H9 (cell line): ENCODE measurements at regions not wholly inside any gene's neighbourhood (a gene's known extent, or its start where the extent isn't known, plus 50 kb on each side); places are given as distances from the start of the nearest gene placed in this dataset.

Experiments
- DNase-seq: peaks from one replicate; pipeline ENCODE4 v3.0.0-alpha.2; 2017
- H2AFZ ChIP-seq: one replicate; pipeline ENCODE4 v1.6.1; 2013; ENCODE audit warnings: mild to moderate bottlenecking, low read length, control low read depth, moderate library complexity
- H2AK5ac ChIP-seq: 2 replicates; pipeline ENCODE4 v1.6.1; 2013; ENCODE audit warnings: low read length, control low read depth, mixed read lengths; ENCODE audit not compliant: insufficient read length
- H2BK120ac ChIP-seq: one replicate; pipeline ENCODE4 v1.6.1; 2013; ENCODE audit warnings: low read depth, mild to moderate bottlenecking, low read length, control low read depth, inconsistent platforms; ENCODE audit not compliant: poor library complexity, severe bottlenecking
- H2BK12ac ChIP-seq: 2 replicates; pipeline ENCODE4 v1.6.1; 2013; ENCODE audit warnings: low read length, control low read depth, mixed read lengths, low read depth; ENCODE audit not compliant: insufficient read length
- H2BK15ac ChIP-seq: 2 replicates; pipeline ENCODE4 v1.6.1; 2013; ENCODE audit warnings: low read depth, low read length, control low read depth
- H2BK20ac ChIP-seq: one replicate; pipeline ENCODE4 v1.6.1; 2013; ENCODE audit warnings: low read depth, mild to moderate bottlenecking, low read length, control low read depth, inconsistent platforms; ENCODE audit not compliant: poor library complexity, severe bottlenecking
- H2BK5ac ChIP-seq: 2 replicates; pipeline ENCODE4 v1.6.1; 2013; ENCODE audit warnings: low read length, control low read depth, mixed read lengths; ENCODE audit not compliant: insufficient read length
- H3K14ac ChIP-seq: 2 replicates; pipeline ENCODE4 v1.6.1; 2013; ENCODE audit warnings: low read length, control low read depth; ENCODE audit not compliant: insufficient read depth
- H3K18ac ChIP-seq: 2 replicates; pipeline ENCODE4 v1.6.1; 2013; ENCODE audit warnings: low read depth, mild to moderate bottlenecking, mixed read lengths, low read length, control low read depth; ENCODE audit not compliant: insufficient read length
- H3K23ac ChIP-seq: 2 replicates; pipeline ENCODE4 v1.6.1; 2013; ENCODE audit warnings: low read length, control low read depth, mixed read lengths, low read depth; ENCODE audit not compliant: insufficient read length
- H3K23me2 ChIP-seq: 2 replicates; pipeline ENCODE4 v1.6.1; 2013; ENCODE audit warnings: low read depth, mild to moderate bottlenecking, mixed read lengths, low read length, control low read depth; ENCODE audit not compliant: insufficient read length, poor library complexity, severe bottlenecking
- H3K27ac ChIP-seq: 2 replicates; pipeline ENCODE4 v1.5.1; 2013; ENCODE audit warnings: low read length, control low read depth, mixed read lengths, low read depth; ENCODE audit not compliant: insufficient read length
- H3K27me3 ChIP-seq: 2 replicates; pipeline ENCODE4 v1.6.1; 2013; ENCODE audit warnings: low read length, control low read depth, inconsistent platforms; ENCODE audit not compliant: insufficient read depth
- H3K4ac ChIP-seq: 2 replicates; pipeline ENCODE4 v1.6.1; 2013; ENCODE audit warnings: low read depth, mild to moderate bottlenecking, control low read depth, inconsistent platforms, low read length, moderate library complexity
- H3K4me1 ChIP-seq: 2 replicates; pipeline ENCODE4 v1.6.1; 2013; ENCODE audit warnings: low read length, control low read depth, inconsistent platforms; ENCODE audit not compliant: insufficient read depth
- H3K4me2 ChIP-seq: 2 replicates; pipeline ENCODE4 v1.6.1; 2013; ENCODE audit warnings: low read length, control low read depth, mixed read lengths; ENCODE audit not compliant: insufficient read length, insufficient read depth
- H3K56ac ChIP-seq: 2 replicates; pipeline ENCODE4 v1.6.1; 2013; ENCODE audit warnings: low read depth, mild to moderate bottlenecking, mixed read lengths, low read length, control low read depth; ENCODE audit not compliant: insufficient read length
- H3K79me1 ChIP-seq: 2 replicates; pipeline ENCODE4 v1.6.1; 2013; ENCODE audit warnings: low read depth, mild to moderate bottlenecking, moderate library complexity, low read length, control low read depth, inconsistent platforms; ENCODE audit not compliant: insufficient read depth, poor library complexity, severe bottlenecking
- H3K79me2 ChIP-seq: 2 replicates; pipeline ENCODE4 v1.6.1; 2013; ENCODE audit warnings: low read length, control low read depth, inconsistent platforms; ENCODE audit not compliant: insufficient read depth
- H3K9ac ChIP-seq: 2 replicates; pipeline ENCODE4 v1.6.1; 2013; ENCODE audit warnings: low read length, control low read depth, mixed read lengths; ENCODE audit not compliant: insufficient read length; ENCODE audit errors: extremely low read depth
- H3K9me3 ChIP-seq: one replicate; pipeline ENCODE4 v1.6.1; 2013; ENCODE audit warnings: low read depth, low read length, inconsistent platforms; ENCODE audit not compliant: control insufficient read depth
- H3T11ph ChIP-seq: one replicate; pipeline ENCODE4 v1.6.1; 2013; ENCODE audit warnings: mild to moderate bottlenecking, low read length, control low read depth, inconsistent platforms
- H4K20me1 ChIP-seq: one replicate; pipeline ENCODE4 v1.6.1; 2013; ENCODE audit not compliant: control insufficient read depth, insufficient read length, insufficient read depth
- H4K5ac ChIP-seq: 2 replicates; pipeline ENCODE4 v1.6.1; 2013; ENCODE audit warnings: low read depth, mild to moderate bottlenecking, mixed read lengths, low read length, control low read depth; ENCODE audit not compliant: insufficient read length
- H4K8ac ChIP-seq: replicated peaks from 2 replicates; pipeline ENCODE4 v1.6.1; 2013; ENCODE audit warnings: low read length, control low read depth, mixed read lengths, low read depth; ENCODE audit not compliant: insufficient read length
- H4K91ac ChIP-seq: 2 replicates; pipeline ENCODE4 v1.6.1; 2013; ENCODE audit warnings: low read depth, mild to moderate bottlenecking, moderate library complexity, mixed read lengths, low read length, control low read depth; ENCODE audit not compliant: insufficient read length
- H3K27ac Mint-ChIP-seq, 3 experiments: 2 replicates in 2 of 3; 3 replicates in 1 of 3; pipeline ENCODE4 v1.8.0; 2020 to 2021; ENCODE audit warnings: mixed read lengths in 3 of 3, mild to moderate bottlenecking in 1 of 3, moderate library complexity in 1 of 3
- H3K27me3 Mint-ChIP-seq: 2 replicates; pipeline ENCODE4 v1.8.0; 2021; ENCODE audit warnings: low read depth, mild to moderate bottlenecking, moderate library complexity, mixed read lengths
- H3K36me3 Mint-ChIP-seq, 3 experiments: 2 replicates in 2 of 3; 3 replicates in 1 of 3; pipeline ENCODE4 v1.8.0; 2020 to 2021; ENCODE audit warnings: low read depth in 3 of 3, mixed read lengths in 3 of 3; ENCODE audit not compliant: insufficient read depth in 1 of 3
- H3K4me1 Mint-ChIP-seq, 2 experiments: 2 replicates each; pipeline ENCODE4 v1.8.0; 2020; ENCODE audit warnings: mixed read lengths in 2 of 2
- H3K4me3 Mint-ChIP-seq, 2 experiments: 2 replicates in 1 of 2; 3 replicates in 1 of 2; pipeline ENCODE4 v1.8.0; 2020 to 2021; ENCODE audit warnings: mild to moderate bottlenecking in 2 of 2, mixed read lengths in 2 of 2, moderate library complexity in 1 of 2
- H3K9me3 Mint-ChIP-seq, 2 experiments: 2 replicates in 1 of 2; 3 replicates in 1 of 2; pipeline ENCODE4 v1.8.0; 2020; ENCODE audit warnings: mild to moderate bottlenecking in 2 of 2, mixed read lengths in 2 of 2, moderate library complexity in 1 of 2
- CTCF ChIP-seq: fragments of 200-600 bp; sonication (generic); conservative IDR thresholded peaks from 3 replicates; pipeline ENCODE4 v1.8.0; 2021; ENCODE audit warnings: antibody characterized with exemption, mild to moderate bottlenecking
- WGBS: extraction: QIAGEN DNeasy Blood & Tissue Kit; methylation state at CpG from one replicate; pipeline ENCODE4 v1.1.7; 2013; ENCODE audit warnings: missing lambda C conversion rate, low lambda C conversion rate, mixed read lengths; ENCODE audit not compliant: insufficient read length; ENCODE audit errors: extremely low coverage; 5-methylcytosine and 5-hydroxymethylcytosine counted together

GRCh38 chr1:213738658-213739057 is 249.1 kb upstream of the PROX1 start:
- Histone ChIP-seq H2AFZ (no peak overlapping the region), H3K27me3 (no peaks in the 10 kb centered on the region), H2BK120ac (no peak overlapping the region), H3K23ac (no peak overlapping the region), H3K4me2 (no peak overlapping the region), H2AK5ac (no peak overlapping the region), H3K27ac (no peak overlapping the region), H3K9ac (no peak overlapping the region), H2BK15ac (no peak overlapping the region), H3K4me1 (no peaks in the 10 kb centered on the region), H4K5ac (no peak overlapping the region), H4K91ac (no peak overlapping the region), H2BK20ac (no peak overlapping the region), H3K23me2 (no peaks in the 10 kb centered on the region), H3K9me3 (no peaks in the 10 kb centered on the region), H3K14ac (no peak overlapping the region), H3K79me1 (no peaks in the 10 kb centered on the region), H2BK5ac (no peak overlapping the region), H3T11ph (no peak overlapping the region), H2BK12ac (no peak overlapping the region), H3K18ac (no peak overlapping the region), H3K56ac (no peak overlapping the region), H4K20me1 (no peaks in the 10 kb centered on the region), H3K4ac (no peak overlapping the region), H3K79me2 (no peaks in the 10 kb centered on the region), H4K8ac (no peak overlapping the region)
- Mint-ChIP-seq H3K9me3 (peaks cover 5% of the 10 kb centered on the region in 2 experiments; a peak in 3 of 5 replicates), H3K27ac (no peak overlapping the region), H3K27me3 (no peaks in the 10 kb centered on the region; the same call in none of the 2 replicates), H3K4me1 (no peaks in the 10 kb centered on the region), H3K4me3 (no peak overlapping the region), H3K36me3 (0 out of 7 replicates have a peak, but pooled peaks cover 0 to 3% (median 0%) of the 10 kb centered on the region in 3 experiments)
- DNase-seq = no peak
- WGBS = no CpG with 5 or more reads among the region's 2 CpGs
- no peak for TF ChIP-seq CTCF
